NCI-H526 (cell line): ENCODE measurements at regions not wholly inside any gene's neighbourhood (a gene's known extent, or its start where the extent isn't known, plus 50 kb on each side); places are given as distances from the start of the nearest gene placed in this dataset.
A peak's percentile ranks its signal among the peaks of the same experiment; 100 is the strongest.

Experiments used
- DNase-seq, 2 experiments: peaks; one replicate each; lab custom pipeline; 2025; lab: John Stamatoyannopoulos, UW

- DNase-seq: no peak
These were observed 114.1 kb downstream of the SLC16A9 start for GRCh38 chr10:59595593-59595992.

GRCh38 chr10:59593768-59594167 lies 115.9 kb downstream of the SLC16A9 start:
- DNase-seq: no peak

- no peak for DNase-seq
These were observed 119.9 kb downstream of the SLC16A9 start for GRCh38 chr10:59589796-59590195.

GRCh38 chr10:59588791-59589190 lies 120.9 kb downstream of the SLC16A9 start:
- no peak for DNase-seq

GRCh38 chr10:59587756-59588140 lies 121.9 kb downstream of the SLC16A9 start:
- no peak for DNase-seq

- no peak for DNase-seq
These were observed 122.4 kb downstream of the SLC16A9 start for GRCh38 chr10:59587083-59587755.

- DNase-seq: no peak
These were observed 123.2 kb downstream of the SLC16A9 start for GRCh38 chr10:59586407-59586891.

GRCh38 chr10:59585046-59585700 lies 124.5 kb downstream of the SLC16A9 start:
- no peak for DNase-seq

- DNase-seq: no peak
These were observed 126.9 kb downstream of the SLC16A9 start for GRCh38 chr10:59582780-59583179.

- no peak for DNase-seq
These were observed 127.6 kb downstream of the SLC16A9 start for GRCh38 chr10:59582058-59582457.

- DNase-seq: peak in 1 of 2 experiments; percentile 9
These were observed 129.4 kb downstream of the SLC16A9 start for GRCh38 chr10:59580026-59580863.

GRCh38 chr10:59578741-59579140 lies 130.9 kb downstream of the SLC16A9 start:
- no peak for DNase-seq

- DNase-seq: no peak
These were observed 131.7 kb downstream of the SLC16A9 start for GRCh38 chr10:59577984-59578383.

- no peak for DNase-seq
These were observed 134.4 kb downstream of the SLC16A9 start for GRCh38 chr10:59575269-59575668.

GRCh38 chr10:59563531-59563930 lies 146.1 kb downstream of the SLC16A9 start:
- DNase-seq: no peak

GRCh38 chr10:59562126-59562525 lies 147.5 kb downstream of the SLC16A9 start:
- DNase-seq: no peak

GRCh38 chr10:59561477-59562121 lies 148.1 kb downstream of the SLC16A9 start:
- DNase-seq: no peak

GRCh38 chr10:59560990-59561389 lies 148.7 kb downstream of the SLC16A9 start:
- no peak for DNase-seq

- DNase-seq: no peak
These were observed 149.5 kb downstream of the SLC16A9 start for GRCh38 chr10:59560161-59560560.

GRCh38 chr10:59558066-59558465 lies 151.6 kb downstream of the SLC16A9 start:
- DNase-seq: no peak

GRCh38 chr10:59557642-59558041 lies 152.0 kb downstream of the SLC16A9 start:
- DNase-seq: no peak

GRCh38 chr10:59557052-59557451 lies 152.6 kb downstream of the SLC16A9 start:
- no peak for DNase-seq
